OCI-LY3 (cell line): ENCODE measurements at regions not wholly inside any gene's neighbourhood (a gene's known extent, or its start where the extent isn't known, plus 50 kb on each side); places are given as distances from the start of the nearest gene placed in this dataset.

Experiments
- EZH2phosphoT487 ChIP-seq: fragments of 200-600 bp; shearing (Covaris generic); IDR thresholded peaks from 2 replicates; pipeline ENCODE4 v1.6.1; 2018; ENCODE audit warnings: antibody characterized with exemption, mixed run types, low read depth
- TF ChIP-seq, protein P1 (sequence below): fragments of 200-600, 300-600 bp; sonication (generic); IDR thresholded peaks from 2 replicates; pipeline ENCODE4 v1.5.1; 2014; ENCODE audit warnings: antibody characterized with exemption, low read length, low read depth

DNA sequence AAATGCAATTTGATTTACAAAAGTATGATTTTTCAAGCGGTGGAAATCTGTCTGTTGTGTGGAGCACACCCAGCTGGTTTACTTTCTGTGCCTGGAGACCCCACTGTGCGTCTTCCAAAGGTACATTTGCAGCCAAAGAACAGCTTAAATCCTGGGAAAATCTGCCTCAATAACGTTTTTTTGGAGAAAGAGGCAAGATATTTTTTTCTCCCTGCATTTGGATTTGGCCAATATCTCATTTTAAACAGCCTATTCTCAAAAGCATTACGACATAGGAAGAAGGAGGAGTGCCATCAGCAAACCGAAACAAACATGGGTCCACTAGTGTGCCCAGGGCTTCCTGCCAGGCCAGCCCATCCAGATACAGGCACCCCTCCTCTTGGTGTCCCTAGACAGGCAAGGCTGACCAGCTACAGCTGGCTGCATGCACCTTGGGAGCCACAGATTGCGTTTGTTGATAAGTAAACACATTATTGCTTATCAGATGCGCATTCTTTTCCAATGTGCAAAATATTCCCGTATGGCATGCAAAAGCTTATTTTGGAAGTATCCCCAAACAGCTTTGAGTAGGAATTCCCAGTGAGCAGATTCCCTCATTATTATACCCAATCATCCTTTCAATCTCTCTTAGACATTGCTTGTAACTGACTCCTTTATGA, 184.5 kb upstream of the MARCKS start:
- TF ChIP-seq, protein P1, sequence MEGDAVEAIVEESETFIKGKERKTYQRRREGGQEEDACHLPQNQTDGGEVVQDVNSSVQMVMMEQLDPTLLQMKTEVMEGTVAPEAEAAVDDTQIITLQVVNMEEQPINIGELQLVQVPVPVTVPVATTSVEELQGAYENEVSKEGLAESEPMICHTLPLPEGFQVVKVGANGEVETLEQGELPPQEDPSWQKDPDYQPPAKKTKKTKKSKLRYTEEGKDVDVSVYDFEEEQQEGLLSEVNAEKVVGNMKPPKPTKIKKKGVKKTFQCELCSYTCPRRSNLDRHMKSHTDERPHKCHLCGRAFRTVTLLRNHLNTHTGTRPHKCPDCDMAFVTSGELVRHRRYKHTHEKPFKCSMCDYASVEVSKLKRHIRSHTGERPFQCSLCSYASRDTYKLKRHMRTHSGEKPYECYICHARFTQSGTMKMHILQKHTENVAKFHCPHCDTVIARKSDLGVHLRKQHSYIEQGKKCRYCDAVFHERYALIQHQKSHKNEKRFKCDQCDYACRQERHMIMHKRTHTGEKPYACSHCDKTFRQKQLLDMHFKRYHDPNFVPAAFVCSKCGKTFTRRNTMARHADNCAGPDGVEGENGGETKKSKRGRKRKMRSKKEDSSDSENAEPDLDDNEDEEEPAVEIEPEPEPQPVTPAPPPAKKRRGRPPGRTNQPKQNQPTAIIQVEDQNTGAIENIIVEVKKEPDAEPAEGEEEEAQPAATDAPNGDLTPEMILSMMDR = no peak
- TF ChIP-seq EZH2phosphoT487 = no peak
